GM23338 (cell line): ENCODE measurements at regions not wholly inside any gene's neighbourhood (a gene's known extent, or its start where the extent isn't known, plus 50 kb on each side); places are given as distances from the start of the nearest gene placed in this dataset.
A peak's percentile ranks its signal among the peaks of the same experiment; 100 is the strongest.

Source experiments
- ATAC-seq: fragments of 200-7000 bp; cut with Tn5 transposase; 3 replicates; pipeline ENCODE4 v1.9.1; 2020
- DNase-seq: peaks from one replicate; pipeline ENCODE4 v3.0.0-alpha.2; 2015; ENCODE audit warnings: low spot score
- H2AFZ ChIP-seq: fragments of 200-600 bp; sonication (generic); 2 replicates; pipeline ENCODE4 v1.8.0; 2016; ENCODE audit warnings: antibody characterized with exemption, mild to moderate bottlenecking, moderate library complexity
- H3F3A ChIP-seq: fragments of 200-600 bp; sonication (generic); replicated peaks from 2 replicates; pipeline ENCODE4 v1.8.0; 2017; ENCODE audit warnings: antibody characterized with exemption, mixed run types, low read depth
- H3K27ac ChIP-seq: fragments of 200-600 bp; sonication (generic); 2 replicates; pipeline ENCODE4 v1.6.1; 2016; ENCODE audit warnings: low read depth
- H3K27me3 ChIP-seq: fragments of 200-600 bp; sonication (generic); 2 replicates; pipeline ENCODE4 v1.8.0; 2016; ENCODE audit warnings: mild to moderate bottlenecking, mixed run types, moderate library complexity; ENCODE audit not compliant: insufficient read depth
- H3K36me3 ChIP-seq: fragments of 200-600 bp; sonication (generic); 2 replicates; pipeline ENCODE4 v1.8.0; 2016; ENCODE audit warnings: mild to moderate bottlenecking; ENCODE audit not compliant: insufficient read depth
- H3K4me1 ChIP-seq: fragments of 200-600 bp; sonication (generic); 2 replicates; pipeline ENCODE4 v1.8.0; 2016; ENCODE audit warnings: mild to moderate bottlenecking, moderate library complexity; ENCODE audit not compliant: insufficient read depth
- H3K4me2 ChIP-seq: fragments of 200-600 bp; sonication (generic); 2 replicates; pipeline ENCODE4 v1.7.1; 2017; ENCODE audit warnings: mixed run types
- H3K4me3 ChIP-seq: fragments of 200-600 bp; sonication (generic); 2 replicates; pipeline ENCODE4 v1.6.1; 2016; ENCODE audit warnings: mixed run types
- H3K79me2 ChIP-seq: fragments of 200-600 bp; sonication (generic); replicated peaks from 2 replicates; pipeline ENCODE4 v1.8.0; 2017; ENCODE audit warnings: mild to moderate bottlenecking; ENCODE audit not compliant: insufficient read depth
- H3K9me2 ChIP-seq: fragments of 200-600 bp; sonication (generic); 2 replicates; pipeline ENCODE4 v1.8.0; 2017; ENCODE audit not compliant: insufficient read depth
- H4K20me1 ChIP-seq: fragments of 200-600 bp; sonication (generic); replicated peaks from 2 replicates; pipeline ENCODE4 v1.8.0; 2017; ENCODE audit warnings: mild to moderate bottlenecking; ENCODE audit not compliant: insufficient read depth
- H3K27ac Mint-ChIP-seq: 2 replicates; pipeline ENCODE4 v1.8.0; 2020; ENCODE audit warnings: inconsistent platforms, mild to moderate bottlenecking, moderate library complexity, mixed read lengths
- H3K27me3 Mint-ChIP-seq: 3 replicates; pipeline ENCODE4 v1.8.0; 2022; ENCODE audit warnings: low read depth, mild to moderate bottlenecking, moderate library complexity, mixed read lengths, inconsistent platforms; ENCODE audit not compliant: insufficient read depth, poor library complexity
- H3K36me3 Mint-ChIP-seq: 3 replicates; pipeline ENCODE4 v1.8.0; 2021; ENCODE audit warnings: low read depth, mild to moderate bottlenecking, inconsistent platforms, moderate library complexity, mixed read lengths
- H3K4me1 Mint-ChIP-seq: 3 replicates; pipeline ENCODE4 v1.8.0; 2020; ENCODE audit warnings: mild to moderate bottlenecking, inconsistent platforms, mixed read lengths
- H3K4me3 Mint-ChIP-seq: 3 replicates; pipeline ENCODE4 v1.8.0; 2021; ENCODE audit warnings: moderate library complexity, mild to moderate bottlenecking, inconsistent platforms, mixed read lengths
- H3K9me3 Mint-ChIP-seq: 3 replicates; pipeline ENCODE4 v1.8.0; 2020; ENCODE audit warnings: moderate library complexity, mild to moderate bottlenecking, inconsistent platforms, mixed read lengths
- EZH2 ChIP-seq: fragments of 200-600 bp; sonication (generic); IDR thresholded peaks from one replicate; pipeline ENCODE4 v1.8.0; 2017; ENCODE audit warnings: antibody characterized with exemption, mild to moderate bottlenecking, low read depth; ENCODE audit not compliant: unreplicated experiment
- JUNB ChIP-seq: IDR thresholded peaks from one replicate; pipeline ENCODE4 v1.6.1; 2016; ENCODE audit warnings: antibody characterized with exemption; ENCODE audit not compliant: unreplicated experiment
- NANOG ChIP-seq: IDR thresholded peaks from 2 replicates; pipeline ENCODE4 v1.6.1; 2016; ENCODE audit warnings: antibody characterized with exemption, borderline replicate concordance
- TF ChIP-seq, protein P1 (sequence below): IDR thresholded peaks from 2 replicates; pipeline ENCODE4 v1.6.1; 2016; ENCODE audit warnings: antibody characterized with exemption
- TF ChIP-seq, protein P2 (sequence below): fragments of 250-450 bp; sonication (Bioruptor Pico); IDR thresholded peaks from 2 replicates; pipeline ENCODE4 v1.5.0; 2020; ENCODE audit warnings: mild to moderate bottlenecking, moderate library complexity

DNA sequence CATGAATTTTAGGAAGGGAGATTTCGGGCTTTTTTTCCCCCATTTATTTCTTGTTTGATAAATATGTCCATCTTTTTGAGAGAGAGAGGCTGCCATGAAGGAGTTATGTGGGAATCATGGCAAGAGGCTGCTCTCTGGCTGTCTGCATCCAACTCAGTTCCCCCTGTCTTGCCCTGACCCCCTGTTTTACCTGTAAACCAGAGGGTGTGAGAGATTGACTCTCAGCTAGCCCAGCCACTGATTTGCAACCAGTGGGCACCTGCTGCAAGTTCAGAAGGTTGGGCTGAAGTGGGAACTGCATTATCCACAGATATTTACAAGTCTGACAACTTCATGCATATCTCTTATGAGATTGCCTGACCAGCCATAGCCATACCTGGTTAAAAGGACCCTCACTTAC, 625.4 kb upstream of the FANCL start (continued):
- TF ChIP-seq EZH2 = no peak

DNA sequence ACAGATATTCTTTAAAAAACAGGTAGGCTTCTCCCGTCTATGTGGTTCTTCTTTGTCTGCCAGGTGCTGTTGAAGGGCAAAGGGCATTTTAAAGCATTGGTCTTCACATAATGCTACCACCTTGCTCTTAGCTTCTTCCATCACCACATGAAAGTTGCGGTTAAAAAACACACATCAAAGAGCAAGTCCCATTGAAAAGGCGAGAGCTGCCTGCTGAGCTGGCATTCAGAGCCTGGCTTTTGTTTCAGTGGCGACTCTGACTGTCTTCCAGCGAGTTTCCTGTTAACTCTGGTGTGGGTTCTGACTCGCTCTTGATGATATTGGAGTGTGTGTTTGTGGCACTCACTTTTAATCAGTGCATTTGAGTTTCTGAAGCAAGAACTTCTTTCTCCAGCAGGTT, 624.9 kb upstream of the FANCL start:
- Histone ChIP-seq H3K9me2 (peaks cover 25% of the 10 kb centered on the region), H3K4me3 (0 out of 2 replicates have a peak overlapping the region, but pooled peaks have one; percentile 9), H3F3A (no peaks in the 10 kb centered on the region), H3K27ac (no peak overlapping the region), H3K36me3 (no peaks in the 10 kb centered on the region), H4K20me1 (no peaks in the 10 kb centered on the region), H3K4me1 (peaks cover 23% of the 10 kb centered on the region), H3K79me2 (no peaks in the 10 kb centered on the region), H3K27me3 (peaks cover 10% of the 10 kb centered on the region), H3K4me2 (peak overlapping the region; percentile 60), H2AFZ (no peak overlapping the region)
- Mint-ChIP-seq H3K27ac (no peak overlapping the region), H3K9me3 (no peaks in the 10 kb centered on the region), H3K4me3 (0 out of 3 replicates have a peak overlapping the region, but pooled peaks have one; percentile 23), H3K27me3 (peaks cover 4% of the 10 kb centered on the region), H3K4me1 (peaks cover 35% of the 10 kb centered on the region), H3K36me3 (no peaks in the 10 kb centered on the region)
- peak; percentile 92 for ATAC-seq
- TF ChIP-seq JUNB (no peak), NANOG (peak; percentile 74; the same call in 1 of the 2 replicates), EZH2 (no peak)
- TF ChIP-seq, protein P1, sequence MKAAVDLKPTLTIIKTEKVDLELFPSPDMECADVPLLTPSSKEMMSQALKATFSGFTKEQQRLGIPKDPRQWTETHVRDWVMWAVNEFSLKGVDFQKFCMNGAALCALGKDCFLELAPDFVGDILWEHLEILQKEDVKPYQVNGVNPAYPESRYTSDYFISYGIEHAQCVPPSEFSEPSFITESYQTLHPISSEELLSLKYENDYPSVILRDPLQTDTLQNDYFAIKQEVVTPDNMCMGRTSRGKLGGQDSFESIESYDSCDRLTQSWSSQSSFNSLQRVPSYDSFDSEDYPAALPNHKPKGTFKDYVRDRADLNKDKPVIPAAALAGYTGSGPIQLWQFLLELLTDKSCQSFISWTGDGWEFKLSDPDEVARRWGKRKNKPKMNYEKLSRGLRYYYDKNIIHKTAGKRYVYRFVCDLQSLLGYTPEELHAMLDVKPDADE = 0 out of 2 replicates have a peak, but pooled peaks have one; percentile 33
- TF ChIP-seq, protein P2, sequence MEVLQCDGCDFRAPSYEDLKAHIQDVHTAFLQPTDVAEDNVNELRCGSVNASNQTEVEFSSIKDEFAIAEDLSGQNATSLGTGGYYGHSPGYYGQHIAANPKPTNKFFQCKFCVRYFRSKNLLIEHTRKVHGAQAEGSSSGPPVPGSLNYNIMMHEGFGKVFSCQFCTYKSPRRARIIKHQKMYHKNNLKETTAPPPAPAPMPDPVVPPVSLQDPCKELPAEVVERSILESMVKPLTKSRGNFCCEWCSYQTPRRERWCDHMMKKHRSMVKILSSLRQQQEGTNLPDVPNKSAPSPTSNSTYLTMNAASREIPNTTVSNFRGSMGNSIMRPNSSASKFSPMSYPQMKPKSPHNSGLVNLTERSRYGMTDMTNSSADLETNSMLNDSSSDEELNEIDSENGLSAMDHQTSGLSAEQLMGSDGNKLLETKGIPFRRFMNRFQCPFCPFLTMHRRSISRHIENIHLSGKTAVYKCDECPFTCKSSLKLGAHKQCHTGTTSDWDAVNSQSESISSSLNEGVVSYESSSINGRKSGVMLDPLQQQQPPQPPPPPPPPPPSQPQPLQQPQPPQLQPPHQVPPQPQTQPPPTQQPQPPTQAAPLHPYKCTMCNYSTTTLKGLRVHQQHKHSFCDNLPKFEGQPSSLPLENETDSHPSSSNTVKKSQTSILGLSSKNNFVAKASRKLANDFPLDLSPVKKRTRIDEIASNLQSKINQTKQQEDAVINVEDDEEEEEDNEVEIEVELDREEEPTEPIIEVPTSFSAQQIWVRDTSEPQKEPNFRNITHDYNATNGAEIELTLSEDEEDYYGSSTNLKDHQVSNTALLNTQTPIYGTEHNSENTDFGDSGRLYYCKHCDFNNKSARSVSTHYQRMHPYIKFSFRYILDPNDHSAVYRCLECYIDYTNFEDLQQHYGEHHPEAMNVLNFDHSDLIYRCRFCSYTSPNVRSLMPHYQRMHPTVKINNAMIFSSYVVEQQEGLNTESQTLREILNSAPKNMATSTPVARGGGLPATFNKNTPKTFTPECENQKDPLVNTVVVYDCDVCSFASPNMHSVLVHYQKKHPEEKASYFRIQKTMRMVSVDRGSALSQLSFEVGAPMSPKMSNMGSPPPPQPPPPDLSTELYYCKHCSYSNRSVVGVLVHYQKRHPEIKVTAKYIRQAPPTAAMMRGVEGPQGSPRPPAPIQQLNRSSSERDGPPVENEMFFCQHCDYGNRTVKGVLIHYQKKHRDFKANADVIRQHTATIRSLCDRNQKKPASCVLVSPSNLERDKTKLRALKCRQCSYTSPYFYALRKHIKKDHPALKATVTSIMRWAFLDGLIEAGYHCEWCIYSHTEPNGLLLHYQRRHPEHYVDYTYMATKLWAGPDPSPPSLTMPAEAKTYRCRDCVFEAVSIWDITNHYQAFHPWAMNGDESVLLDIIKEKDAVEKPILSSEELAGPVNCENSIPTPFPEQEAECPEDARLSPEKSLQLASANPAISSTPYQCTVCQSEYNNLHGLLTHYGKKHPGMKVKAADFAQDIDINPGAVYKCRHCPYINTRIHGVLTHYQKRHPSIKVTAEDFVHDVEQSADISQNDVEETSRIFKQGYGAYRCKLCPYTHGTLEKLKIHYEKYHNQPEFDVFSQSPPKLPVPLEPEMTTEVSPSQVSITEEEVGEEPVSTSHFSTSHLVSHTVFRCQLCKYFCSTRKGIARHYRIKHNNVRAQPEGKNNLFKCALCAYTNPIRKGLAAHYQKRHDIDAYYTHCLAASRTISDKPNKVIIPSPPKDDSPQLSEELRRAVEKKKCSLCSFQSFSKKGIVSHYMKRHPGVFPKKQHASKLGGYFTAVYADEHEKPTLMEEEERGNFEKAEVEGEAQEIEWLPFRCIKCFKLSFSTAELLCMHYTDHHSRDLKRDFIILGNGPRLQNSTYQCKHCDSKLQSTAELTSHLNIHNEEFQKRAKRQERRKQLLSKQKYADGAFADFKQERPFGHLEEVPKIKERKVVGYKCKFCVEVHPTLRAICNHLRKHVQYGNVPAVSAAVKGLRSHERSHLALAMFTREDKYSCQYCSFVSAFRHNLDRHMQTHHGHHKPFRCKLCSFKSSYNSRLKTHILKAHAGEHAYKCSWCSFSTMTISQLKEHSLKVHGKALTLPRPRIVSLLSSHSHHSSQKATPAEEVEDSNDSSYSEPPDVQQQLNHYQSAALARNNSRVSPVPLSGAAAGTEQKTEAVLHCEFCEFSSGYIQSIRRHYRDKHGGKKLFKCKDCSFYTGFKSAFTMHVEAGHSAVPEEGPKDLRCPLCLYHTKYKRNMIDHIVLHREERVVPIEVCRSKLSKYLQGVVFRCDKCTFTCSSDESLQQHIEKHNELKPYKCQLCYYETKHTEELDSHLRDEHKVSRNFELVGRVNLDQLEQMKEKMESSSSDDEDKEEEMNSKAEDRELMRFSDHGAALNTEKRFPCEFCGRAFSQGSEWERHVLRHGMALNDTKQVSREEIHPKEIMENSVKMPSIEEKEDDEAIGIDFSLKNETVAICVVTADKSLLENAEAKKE (CRISPR knock-in tag) = peak; percentile 71; the same call in 1 of the 2 replicates
- DNase-seq = peak; percentile 81
